Heart left ventricle (tissue), 16 donors: ENCODE measurements at regions not wholly inside any gene's neighbourhood (a gene's known extent, or its start where the extent isn't known, plus 50 kb on each side); places are given as distances from the start of the nearest gene placed in this dataset.

Source experiments
- ATAC-seq, 4 donors: fragments of 200-7000 bp; cut with Tn5 transposase; one replicate each; pipeline ENCODE4 v1.9.1; 2020 to 2022; ENCODE audit warnings: moderate library complexity in 4 of 4, mild to moderate bottlenecking in 3 of 4, moderate number of reproducible peaks in 1 of 4
- DNase-seq, 5 donors: peaks; one replicate each; pipeline ENCODE4 v3.0.0-alpha.2; 2020
- H3K27ac ChIP-seq, 12 donors: fragments of 200-600 bp; sonication (generic) in 4 of 12; one replicate each; pipeline versions ENCODE4 v1.5.0 to v1.8.0; 2016 to 2022; ENCODE audit warnings: mild to moderate bottlenecking in 2 of 12
- H3K27me3 ChIP-seq, 9 donors: fragments of 200-600 bp; sonication (generic) in 2 of 9; one replicate each; pipeline versions ENCODE4 v1.5.1 to v1.8.0; 2016 to 2022; ENCODE audit warnings: mild to moderate bottlenecking in 3 of 9
- H3K36me3 ChIP-seq, 9 donors: fragments of 200-600 bp; sonication (generic) in 2 of 9; one replicate each; pipeline versions ENCODE4 v1.5.0 to v1.8.0; 2018 to 2022; ENCODE audit warnings: mild to moderate bottlenecking in 2 of 9
- H3K4me1 ChIP-seq, 12 donors: fragments of 200-600 bp; sonication (generic) in 4 of 12; one replicate each; pipeline versions ENCODE4 v1.5.0 to v1.8.0; 2016 to 2022; ENCODE audit warnings: mild to moderate bottlenecking in 3 of 12
- H3K4me3 ChIP-seq, 12 donors: fragments of 200-600 bp; sonication (generic) in 4 of 12; one replicate each; pipeline versions ENCODE4 v1.5.0 to v1.8.0; 2017 to 2022; ENCODE audit warnings: mild to moderate bottlenecking in 9 of 12, moderate library complexity in 4 of 12
- H3K9me3 ChIP-seq, 12 donors: fragments of 200-600 bp; sonication (generic) in 4 of 12; one replicate each; pipeline versions ENCODE4 v1.5.0 to v1.8.0; 2016 to 2022; ENCODE audit warnings: mild to moderate bottlenecking in 1 of 12
- CTCF ChIP-seq, 12 donors: fragments of 200-600 bp; sonication (generic) in 4 of 12; IDR thresholded peaks; one replicate each; pipeline versions ENCODE4 v1.5.0 to v1.8.0; 2018 to 2022; ENCODE audit warnings: antibody characterized with exemption in 12 of 12, mild to moderate bottlenecking in 5 of 12
- POLR2A ChIP-seq, 2 donors: fragments of 450-650 bp; IDR thresholded peaks; one replicate each; pipeline ENCODE4 v1.6.1; 2017; ENCODE audit warnings: antibody characterized with exemption in 2 of 2, mild to moderate bottlenecking in 2 of 2, moderate library complexity in 2 of 2
- WGBS, 4 donors: extraction: QIAGEN DNeasy Blood & Tissue Kit in 2 of 4; methylation state at CpG; one replicate each; pipeline versions ENCODE4 v1.1.5 to v1.1.7; 2013 to 2018; 5-methylcytosine and 5-hydroxymethylcytosine counted together
- intact Hi-C, 10 donors: fragments of 100-400 bp; cut with DNase I; formaldehyde crosslinking; loops; one replicate each; pipeline versions ENCODE4 v1.11.1 to v1.14.2; 2022
- donor health status: ischemic (EF 13 %, LVEDD 7.1; RV severe dilation, severe dysfunction).
- donor health status: healthy with polysubstance abuse.
- donor health status: DM: no; HTN: yes; CAD: no.
- donor health status: DM: no; HTN: no; CAD: no.
- donor health status: ischemic (EF 25% LVEDD 6.9; RV normal size, moderate dysfunction).
- donor health status: ischemic (EF 25% LVEDD 5.7; RV mildly dilated, moderate dysfunction).
- donor health status: healthy.
- donor health status: DM: yes; HTN: yes; CAD: no.
- donor health status: ischemic (EF 35%, LVEDD 5.7; RV mildly dilated, moderate dysfunction).
- donor health status: nonischemic (EF 11% LVEDD 7.7; RV severe dilation, severe dysfunction).
- donor health status: DM: yes; HTN: yes; CAD: no.
- donor health status: PGD.
- donor health status: ischemic (EF 29% LVEDD 5.4; RV normal size, mild dysfunction).
- donor health status: nonischemic (EF 23%, LVEDD 6.1; RV moderate dilation, normal function).

- ATAC-seq (peak in 1 of 4 donors; percentile 13), DNase-seq (peak in 3 of 5 donors; percentile 25 to 52 (median 50))
These were observed 135.2 kb upstream of the C11orf58 start for GRCh38 chr11:16603245-16603644.

GRCh38 chr11:16598906-16599305 lies 139.5 kb upstream of the C11orf58 start:
- WGBS, 4 donors = 85 to 94% (median 91%) methylated on average over 7 of the region's 7 CpGs
- no peaks in the 10 kb centered on the region for H3K9me3 ChIP-seq
- no peaks in the 10 kb centered on the region for H3K36me3 ChIP-seq
- ATAC-seq (no peak), DNase-seq (no peak)
- H3K4me1 ChIP-seq = peaks cover 0 to 33% (median 16%) of the 10 kb centered on the region in 12 donors
- intact Hi-C loops = loop anchor here in 1 of 10 donors (10.0 kb wide), 1 partner anchor 234 kb away; no protein-coding TSS in a partner anchor
- H3K27ac ChIP-seq = no peak overlapping the region
- H3K27me3 ChIP-seq = peaks cover 0 to 13% (median 0%) of the 10 kb centered on the region in 9 donors
- H3K4me3 ChIP-seq = no peak overlapping the region
- TF ChIP-seq POLR2A (IDR thresholded peaks at IDR 0.05) = no peak
- TF ChIP-seq CTCF (IDR thresholded peaks at IDR 0.05) = no peak

More at GRCh38 chr11:16603245-16603644, 135.2 kb upstream of the C11orf58 start:
- peaks cover 0 to 40% (median 13%) of the 10 kb centered on the region in 12 donors for H3K4me1 ChIP-seq
- WGBS, 4 donors = 51 to 63% (median 58%) methylated on average over 2 of the region's 2 CpGs
- H3K27me3 ChIP-seq = peaks cover 0 to 55% (median 0%) of the 10 kb centered on the region in 9 donors
- TF ChIP-seq CTCF (IDR thresholded peaks at IDR 0.05) (peak in 7 of 12 donors; percentile 10 to 45 (median 23)), POLR2A (IDR thresholded peaks at IDR 0.05) (no peak)
- no peaks in the 10 kb centered on the region for H3K36me3 ChIP-seq
- intact Hi-C loops = loop anchor here in 8 of 10 donors (5.0 to 10.0 kb wide), 14 partner anchors 128 to 786 kb away; partner anchors contain the start of gene SOX6 (in 1 of the 8)
- peak overlapping the region in 9 of 12 donors; percentile 70 to 93 (median 89) for H3K4me3 ChIP-seq
- no peaks in the 10 kb centered on the region for H3K9me3 ChIP-seq
- peak overlapping the region; percentile 85 to 100 (median 97) for H3K27ac ChIP-seq

- no peak for ATAC-seq
- intact Hi-C loops = loop anchor here in 1 of 10 donors (10.0 kb wide), 1 partner anchor 233 kb away; no protein-coding TSS in a partner anchor
- no peak for DNase-seq
- H3K27ac ChIP-seq = no peak overlapping the region
- H3K4me3 ChIP-seq = no peak overlapping the region
- no peaks in the 10 kb centered on the region for H3K9me3 ChIP-seq
- TF ChIP-seq POLR2A (IDR thresholded peaks at IDR 0.05) = no peak
- TF ChIP-seq CTCF (IDR thresholded peaks at IDR 0.05) = no peak
- H3K4me1 ChIP-seq = peaks cover 0 to 34% (median 13%) of the 10 kb centered on the region in 12 donors
- WGBS, 4 donors = 47 to 58% (median 52%) methylated on average over 1 of the region's 1 CpG
- peaks cover 0 to 4% (median 0%) of the 10 kb centered on the region in 9 donors for H3K27me3 ChIP-seq
- no peaks in the 10 kb centered on the region for H3K36me3 ChIP-seq
These were observed 140.4 kb upstream of the C11orf58 start for GRCh38 chr11:16598032-16598431.

GRCh38 chr11:16596231-16596630 lies 142.2 kb upstream of the C11orf58 start:
- peaks cover 0 to 4% (median 0%) of the 10 kb centered on the region in 9 donors for H3K27me3 ChIP-seq
- ATAC-seq (no peak), DNase-seq (no peak)
- H3K4me1 ChIP-seq = peaks cover 0 to 36% (median 10%) of the 10 kb centered on the region in 12 donors
- TF ChIP-seq CTCF (IDR thresholded peaks at IDR 0.05) (no peak), POLR2A (IDR thresholded peaks at IDR 0.05) (no peak)
- no peak overlapping the region for H3K4me3 ChIP-seq
- no peaks in the 10 kb centered on the region for H3K9me3 ChIP-seq
- H3K27ac ChIP-seq = no peak overlapping the region
- no peaks in the 10 kb centered on the region for H3K36me3 ChIP-seq
- intact Hi-C loops = loop anchor here in 1 of 10 donors (10.0 kb wide), 1 partner anchor 231 kb away; no protein-coding TSS in a partner anchor
- 53 to 65% (median 61%) methylated on average over 2 of the region's 2 CpGs for WGBS, 4 donors
